ENCODE measurements at regions not wholly inside any gene's neighbourhood (a gene's known extent, or its start where the extent isn't known, plus 50 kb on each side); places are given as distances from the start of the nearest gene placed in this dataset.
"Not testable (repeated sequence)": the region's sequence is repeated elsewhere in the genome, so short reads cannot be mapped to it uniquely, and the experiment has no call there.

DNA sequence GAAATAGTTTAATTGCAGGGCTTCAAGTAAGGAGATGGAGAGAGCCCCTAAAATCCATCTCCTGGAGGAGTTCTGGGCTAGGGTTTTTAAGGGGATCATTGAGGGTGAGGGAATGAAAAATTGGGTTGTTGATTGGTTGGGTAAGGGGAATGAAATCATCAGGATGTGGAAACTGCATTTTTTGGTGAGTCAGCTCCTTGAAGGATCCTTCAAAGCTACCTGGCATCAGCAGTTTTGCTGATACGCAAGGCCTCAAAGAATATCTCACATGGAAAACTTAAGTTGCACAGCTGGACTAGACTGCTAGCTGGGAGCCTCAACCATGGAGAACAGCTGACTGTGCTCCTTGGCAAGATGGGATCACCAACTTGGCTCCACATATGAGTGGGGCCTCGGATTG is 136.7 kb downstream of the FGF10 start:
- DNase-seq, result no peak

GRCh38 chr5:44246986-44247385 is 142.2 kb downstream of the FGF10 start:
- no peak for DNase-seq

- no peak for DNase-seq
Observed at GRCh38 chr5:44245935-44246334, 143.3 kb downstream of the FGF10 start.

DNA sequence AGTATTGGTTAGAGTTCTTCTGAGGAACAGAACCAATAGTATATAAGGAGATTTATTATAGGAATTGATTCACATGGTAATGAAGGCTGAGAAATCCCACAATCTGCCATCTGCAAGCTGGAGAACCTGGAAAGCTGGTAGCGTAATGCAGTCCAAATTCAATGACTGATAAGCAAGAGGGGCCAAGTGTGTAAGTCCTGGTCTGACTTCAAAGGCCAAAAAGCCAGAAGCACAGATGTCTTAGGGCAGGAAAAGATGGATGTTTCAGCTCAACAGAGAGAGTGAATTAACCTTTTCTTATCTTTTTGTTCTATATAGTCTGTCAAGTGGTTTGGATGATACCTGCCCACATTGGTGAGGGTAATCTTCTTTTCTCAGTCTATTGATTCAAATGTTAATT is 146.4 kb downstream of the FGF10 start:
- DNase-seq, result no peak

- no peak for DNase-seq
Observed at GRCh38 chr5:44236040-44236439, 153.2 kb downstream of the FGF10 start.

DNA sequence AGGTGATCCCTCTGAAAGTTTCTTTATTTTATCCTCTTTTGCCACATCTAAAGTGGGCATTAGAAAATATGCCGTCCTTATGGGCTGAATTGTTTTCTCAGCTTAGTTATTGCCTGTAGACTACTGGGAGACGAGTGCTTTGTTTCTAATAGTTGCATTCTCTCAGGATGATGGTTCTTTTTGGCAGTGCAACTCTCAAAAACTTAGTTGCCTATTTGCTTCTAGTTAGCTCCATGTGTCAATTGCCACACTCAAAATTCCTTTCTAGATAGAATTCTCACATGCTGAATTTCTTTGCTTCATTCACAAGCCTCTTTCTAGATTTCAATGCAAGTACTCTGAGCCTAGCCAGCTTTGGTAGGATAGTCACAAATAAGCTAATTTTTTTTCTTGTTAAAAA is 155.5 kb downstream of the FGF10 start:
- DNase-seq, result no peak

DNA sequence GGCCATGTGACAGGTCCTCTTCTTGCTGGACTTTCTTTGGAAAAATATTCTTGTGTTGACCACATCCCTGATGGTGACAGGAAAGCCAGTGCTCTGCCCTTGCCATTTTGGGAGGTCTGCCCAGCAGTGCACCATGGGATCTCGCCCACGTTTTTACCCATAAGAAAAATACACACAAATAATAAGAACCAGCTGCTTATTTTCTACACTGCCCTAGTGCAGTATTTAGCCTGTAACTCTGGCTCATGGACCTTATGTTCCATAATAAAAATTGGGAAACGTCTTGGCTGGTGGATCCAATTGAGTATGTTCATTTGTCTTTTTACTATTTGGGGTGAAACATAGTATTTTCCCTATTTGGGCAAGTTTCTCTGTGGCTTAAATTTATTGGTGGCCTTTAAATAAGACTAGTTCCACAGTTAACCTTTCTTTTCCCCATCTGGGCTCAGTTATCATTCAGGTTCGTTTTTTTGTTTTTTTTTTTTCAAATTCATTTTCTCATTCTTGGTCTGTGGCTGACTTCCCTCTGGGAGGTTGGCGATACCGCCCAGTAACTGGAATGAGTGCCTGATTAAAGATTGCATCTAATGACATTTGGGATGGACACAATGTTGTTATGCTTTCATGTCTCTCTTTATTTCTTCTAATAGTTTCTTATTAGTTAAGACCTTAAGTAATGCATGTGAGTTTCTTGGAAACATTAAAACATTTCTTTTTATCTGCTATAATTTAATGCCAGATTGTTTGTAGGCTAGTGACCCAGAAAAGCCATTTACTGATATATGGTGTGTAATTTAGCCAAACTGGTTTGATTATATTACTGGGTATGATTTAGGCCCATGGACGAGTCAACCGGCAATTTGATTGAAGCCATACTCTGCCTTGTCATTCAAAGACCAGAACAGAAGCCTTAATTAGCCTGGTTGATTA is 163.7 kb downstream of the FGF10 start:
- DNase-seq, result no peak

- no peak for DNase-seq
Observed at GRCh38 chr5:44199408-44199807, 189.8 kb downstream of the FGF10 start.

DNA sequence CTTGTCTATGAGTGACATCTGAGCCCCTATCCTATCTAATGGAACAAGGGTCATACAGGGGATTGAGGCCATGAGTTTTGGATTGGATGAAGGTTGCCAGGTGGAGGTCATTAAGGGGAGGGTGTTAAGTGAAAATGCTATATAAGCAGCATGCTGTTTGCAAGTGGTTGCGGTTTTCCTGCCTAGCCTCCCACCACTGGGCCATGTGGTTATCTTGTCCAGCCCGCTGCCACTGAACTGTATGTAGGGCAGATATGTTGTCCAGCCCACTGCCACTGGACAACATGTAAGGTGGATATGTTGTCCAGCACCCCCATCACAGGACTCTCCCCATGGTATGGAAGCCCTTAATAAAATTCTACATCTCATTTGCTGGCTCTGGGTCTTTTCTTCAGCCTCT is 200.0 kb downstream of the FGF10 start:
- no peak for DNase-seq

- DNase-seq, result no peak
Observed at GRCh38 chr5:44187973-44188372, 201.2 kb downstream of the FGF10 start.

DNA sequence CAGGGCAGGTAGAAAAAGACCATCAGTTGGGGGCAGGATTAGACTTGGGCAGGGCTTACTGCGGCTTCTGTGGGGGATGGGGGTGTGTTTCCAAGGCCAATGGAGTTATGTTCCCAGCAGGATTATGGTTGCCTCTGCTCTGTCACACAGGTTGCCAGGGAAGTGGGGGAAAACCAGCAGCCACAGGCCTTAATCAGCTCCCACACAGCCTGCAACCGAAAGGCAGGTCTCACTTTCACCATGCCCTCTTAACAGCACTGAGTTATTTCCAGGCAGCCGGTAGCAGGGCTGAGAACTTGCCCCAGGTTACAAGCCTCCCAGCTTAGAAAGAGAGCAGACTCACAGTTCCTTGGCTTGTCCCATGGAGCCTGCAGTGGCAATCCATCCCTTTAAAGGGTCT is 205.5 kb downstream of the FGF10 start:
- no peak for DNase-seq

GRCh38 chr5:44183312-44183711 is 205.9 kb downstream of the FGF10 start:
- no peak for DNase-seq

DNA sequence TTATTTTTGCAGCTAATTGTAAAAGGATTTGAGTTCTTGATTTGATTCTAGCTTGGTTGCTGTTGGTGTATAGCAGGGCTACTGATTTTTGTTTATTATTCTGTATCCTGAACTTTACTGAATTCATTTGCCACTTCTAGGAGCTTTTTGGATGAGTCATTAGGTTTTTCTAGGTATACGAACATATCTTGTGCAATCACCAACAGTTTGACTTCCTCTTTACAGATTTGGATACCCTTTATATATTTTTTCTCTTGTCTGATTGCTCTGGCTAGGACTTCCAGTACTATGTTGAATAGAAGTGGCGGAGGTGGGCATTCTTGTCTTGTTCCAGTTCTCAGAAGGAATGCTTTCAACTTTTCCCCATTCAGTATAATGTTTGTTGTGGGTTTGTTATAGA is 210.8 kb downstream of the FGF10 start:
- DNase-seq, result no peak

GRCh38 chr5:44167540-44167939 is 221.7 kb downstream of the FGF10 start:
- no peak for DNase-seq

- DNase-seq, result no peak
Observed at GRCh38 chr5:44160369-44160768, 228.9 kb downstream of the FGF10 start.

DNA sequence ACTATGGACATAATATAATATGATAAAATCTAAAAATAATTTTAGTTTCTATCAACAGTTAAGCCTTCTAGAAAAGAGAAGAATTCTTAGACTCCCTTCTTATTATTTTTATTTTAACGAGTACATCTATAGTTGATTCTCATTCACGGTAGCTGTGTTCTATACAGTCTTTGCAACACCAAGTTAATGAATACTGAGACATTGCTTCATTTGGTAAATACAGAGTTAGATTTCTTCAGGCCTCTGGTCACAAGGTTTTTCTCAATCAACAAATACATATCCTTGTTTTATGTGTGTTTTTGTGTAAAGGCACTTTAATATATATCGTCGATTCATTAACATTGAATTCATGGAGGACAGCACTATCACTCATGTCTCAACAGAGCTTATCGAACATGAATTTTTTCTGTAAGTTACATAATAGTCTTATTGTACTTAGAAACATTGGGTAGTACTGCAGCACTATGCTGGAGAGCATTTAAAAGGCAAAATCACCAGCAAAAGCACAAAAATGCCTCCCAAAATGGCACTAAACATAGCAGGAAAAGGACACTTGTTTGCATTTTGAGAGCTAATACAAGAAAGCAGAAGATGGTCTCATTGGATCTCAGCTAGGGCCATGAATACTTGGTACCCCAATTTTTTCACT is 239.0 kb downstream of the FGF10 start:
- DNase-seq, result no peak

GRCh38 chr5:44117947-44118346 is 271.3 kb downstream of the FGF10 start:
- not testable (repeated sequence) for DNase-seq

DNA sequence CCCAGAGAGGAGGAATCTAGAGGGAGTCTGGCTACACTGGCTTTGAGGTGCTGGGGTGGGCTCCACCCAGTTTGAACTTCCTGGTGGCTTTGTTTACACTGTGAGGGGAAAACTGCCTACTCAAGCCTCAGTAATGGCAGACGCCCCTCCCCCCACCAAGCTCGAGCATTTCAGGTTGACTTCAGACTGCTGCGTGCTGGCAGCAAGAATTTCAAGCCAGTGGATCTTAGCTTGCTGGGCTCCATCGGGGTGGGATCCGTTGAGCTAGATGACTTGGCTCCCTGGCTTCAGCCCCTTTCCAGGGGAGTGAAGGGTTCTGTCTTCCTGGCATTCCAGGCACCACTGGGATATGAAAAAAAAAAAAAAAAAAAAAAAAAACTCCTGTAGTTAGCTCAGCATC is 281.0 kb downstream of the FGF10 start:
- not testable (repeated sequence) for DNase-seq

DNA sequence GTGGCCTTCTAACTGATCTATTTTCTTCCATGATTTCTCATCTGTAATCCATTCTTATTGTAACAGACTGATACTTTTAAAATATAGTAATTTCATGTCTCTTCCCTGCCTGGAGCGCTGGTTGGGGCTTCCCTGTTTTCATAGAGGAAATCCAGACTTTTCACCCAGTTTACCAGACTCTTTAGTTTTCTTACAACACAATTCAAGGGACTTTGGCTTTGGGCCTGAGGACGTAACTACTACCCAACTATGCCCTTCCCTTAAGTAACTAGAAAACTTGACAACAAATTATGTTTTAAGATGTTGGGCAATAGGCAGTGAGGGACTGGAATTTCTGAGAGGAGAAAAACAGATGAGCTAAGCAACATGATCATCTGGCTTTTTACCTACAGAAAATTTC is 289.6 kb downstream of the FGF10 start:
- no peak for DNase-seq

GRCh38 chr5:44089424-44090144 is 299.6 kb downstream of the FGF10 start:
- no peak for DNase-seq

- DNase-seq, result no peak
Observed at GRCh38 chr5:44085083-44085482, 304.1 kb downstream of the FGF10 start.

DNA sequence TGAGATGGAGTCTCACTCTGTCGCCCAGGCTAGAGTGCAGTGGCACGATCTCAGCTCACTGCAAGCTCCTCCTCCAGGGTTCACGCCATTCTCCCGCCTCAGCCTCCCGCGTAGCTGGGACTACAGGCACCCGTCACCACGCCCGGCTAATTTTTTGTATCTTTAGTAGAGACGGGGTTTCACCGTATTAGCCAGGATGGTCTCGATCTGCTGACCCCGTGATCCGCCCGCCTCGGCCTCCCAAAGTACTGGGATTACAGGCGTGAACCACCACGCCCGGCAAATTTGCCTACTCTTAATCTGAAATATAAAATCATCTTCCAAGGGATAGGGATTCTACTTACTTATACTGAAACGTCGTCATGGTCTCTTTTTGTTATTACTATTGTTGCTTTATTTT is 314.7 kb downstream of the FGF10 start:
- not testable (repeated sequence) for DNase-seq

DNA sequence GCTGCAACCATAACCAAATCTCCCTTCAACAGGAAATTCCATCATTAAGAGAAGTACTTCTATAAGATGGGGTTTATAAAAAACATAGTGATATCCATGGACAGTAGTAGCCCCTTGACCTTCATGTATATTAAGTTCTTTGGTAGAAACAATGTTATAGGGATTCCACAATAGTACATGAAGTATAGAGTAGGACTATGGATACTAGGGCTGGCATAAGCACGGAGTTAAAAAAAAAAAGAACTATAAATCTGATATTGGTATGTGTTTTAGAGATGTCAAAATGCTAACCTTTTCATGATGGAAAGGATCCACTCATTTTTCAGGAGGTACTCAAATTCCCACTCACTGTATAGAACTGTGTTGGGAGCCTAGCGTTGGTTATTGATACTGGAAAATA is 337.6 kb downstream of the FGF10 start:
- no peak for DNase-seq

All from inflammatory macrophage treated with lipopolysaccharide for 1 hour (primary cell).